GM18519 (cell line): ENCODE measurements at regions not wholly inside any gene's neighbourhood (a gene's known extent, or its start where the extent isn't known, plus 50 kb on each side); places are given as distances from the start of the nearest gene placed in this dataset.
"Not testable (repeated sequence)": the region's sequence is repeated elsewhere in the genome, so short reads cannot be mapped to it uniquely, and the experiment has no call there.

Source experiments
- ATAC-seq: cut with Tn5 transposase; IDR thresholded peaks from one replicate; pipeline ENCODE4 v1.9.1; 2021; ENCODE audit warnings: mild to moderate bottlenecking, moderate library complexity; ENCODE audit not compliant: unreplicated experiment, low FRiP score

DNA sequence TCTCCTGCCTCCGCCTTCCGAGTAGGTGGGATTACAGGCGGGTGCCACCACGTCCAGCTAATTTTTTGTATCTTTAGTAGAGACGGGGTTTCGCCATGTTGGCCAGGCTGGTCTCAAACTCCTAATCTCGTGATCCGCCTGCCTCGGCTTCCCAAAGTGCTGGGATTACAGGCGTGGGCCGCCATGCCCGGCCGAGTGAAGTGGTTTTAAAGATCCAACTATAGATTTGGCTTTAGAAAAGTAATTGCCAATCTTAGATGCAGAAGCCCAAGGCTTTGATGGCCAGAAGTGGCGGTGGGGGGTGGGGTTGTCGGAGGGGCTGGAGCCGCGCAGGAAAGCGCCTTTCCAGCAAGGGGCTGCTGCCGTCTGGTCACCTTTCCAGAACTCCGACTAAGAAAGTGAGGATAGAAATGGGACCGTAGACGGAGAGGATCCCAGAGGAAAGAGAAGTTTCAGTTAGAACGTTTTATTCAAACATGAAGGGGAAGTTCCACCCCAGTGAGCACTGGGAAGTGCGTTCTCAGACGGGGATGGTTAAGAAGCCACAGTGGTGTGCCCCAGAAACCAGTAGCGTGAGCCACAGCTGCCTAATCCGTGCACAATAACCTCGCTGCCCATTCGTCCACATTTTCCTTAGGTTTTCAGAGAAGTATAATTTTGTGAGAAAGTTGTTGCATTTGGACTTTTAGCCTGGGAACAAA, 69.7 kb downstream of the DLL1 start:
- no peak for ATAC-seq

DNA sequence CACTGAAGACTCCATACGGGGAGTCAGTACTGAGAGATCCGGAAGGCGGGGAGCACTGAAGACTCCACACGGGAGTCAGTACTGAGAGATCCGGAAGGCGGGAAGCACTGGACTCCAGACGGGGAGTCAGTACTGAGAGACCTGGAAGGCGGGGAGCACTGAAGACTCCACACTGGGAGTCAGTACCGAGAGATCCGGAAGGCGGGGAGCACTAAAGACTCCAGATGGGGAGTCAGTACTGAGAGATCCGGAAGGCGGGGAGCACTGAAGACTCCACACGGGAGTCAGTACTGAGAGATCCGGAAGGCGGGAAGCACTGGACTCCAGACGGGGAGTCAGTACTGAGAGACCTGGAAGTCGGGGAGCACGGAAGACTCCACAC, 77.2 kb downstream of the DLL1 start:
- not testable (repeated sequence) for ATAC-seq

DNA sequence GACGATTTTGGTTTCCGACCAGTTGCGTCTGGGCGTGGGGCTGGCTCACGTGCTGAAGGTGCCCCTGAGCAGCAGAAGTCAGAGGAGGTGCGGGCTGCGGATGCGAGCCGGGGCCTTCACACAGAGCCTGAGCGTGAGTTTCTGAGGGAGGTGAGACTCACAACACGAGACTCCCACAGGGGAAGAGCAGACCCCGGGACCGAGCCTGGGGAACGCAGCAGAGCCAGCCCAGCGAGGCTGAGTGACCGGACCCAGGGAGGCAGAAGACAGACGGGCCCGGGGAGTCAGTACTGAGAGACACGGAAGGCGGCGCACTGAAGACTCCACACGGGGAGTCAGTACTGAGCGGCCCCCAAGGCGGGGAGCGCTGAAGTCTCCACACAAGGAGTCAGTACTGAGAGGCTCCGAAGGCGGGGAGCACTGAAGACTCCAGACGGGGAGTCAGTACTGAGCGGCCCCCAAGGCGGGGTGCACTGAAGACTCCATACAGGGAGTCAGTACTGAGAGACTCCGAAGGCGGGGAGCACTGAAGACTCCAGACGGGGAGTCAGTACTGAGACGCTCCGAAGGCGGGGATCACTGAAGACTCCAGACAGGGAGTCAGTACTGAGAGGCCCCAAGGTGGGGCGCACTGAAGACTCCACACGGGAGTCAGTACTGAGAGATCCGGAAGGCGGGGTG, 77.8 kb downstream of the DLL1 start:
- no peak for ATAC-seq

DNA sequence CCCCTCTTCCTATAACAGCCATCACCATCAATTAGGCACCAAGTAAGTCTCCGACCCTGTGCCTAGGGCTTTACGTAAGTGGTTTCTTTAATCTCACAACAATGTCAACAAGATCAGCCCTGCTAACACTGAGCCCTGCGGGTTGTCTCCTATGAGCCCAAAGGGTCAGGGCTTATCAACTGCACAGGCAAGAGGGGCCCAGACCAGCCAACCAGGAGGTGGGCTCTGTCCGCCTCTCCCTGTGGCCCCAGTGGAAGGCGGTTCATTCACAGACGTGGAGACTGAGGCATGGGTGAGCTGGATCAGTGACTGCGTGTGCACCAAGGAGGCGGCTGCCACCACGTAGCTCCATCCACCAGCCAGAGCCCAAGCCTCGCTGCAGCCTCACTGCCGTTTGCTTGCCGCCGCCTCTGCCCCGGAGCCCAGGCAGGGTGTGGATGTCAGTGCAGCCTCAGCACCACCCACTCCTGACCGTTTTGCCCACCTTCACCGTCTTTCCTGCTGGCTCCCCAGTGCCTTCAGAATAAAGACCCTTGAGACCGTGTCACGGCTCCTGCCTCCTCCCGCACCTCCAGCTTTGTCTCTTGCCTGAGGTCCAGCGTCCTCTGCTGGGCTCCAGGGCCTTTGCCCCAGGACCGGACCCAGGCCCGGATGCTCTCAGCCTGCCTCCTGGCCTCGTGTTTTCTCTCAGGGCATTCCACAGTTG, 78.7 kb downstream of the DLL1 start:
- ATAC-seq: no peak

DNA sequence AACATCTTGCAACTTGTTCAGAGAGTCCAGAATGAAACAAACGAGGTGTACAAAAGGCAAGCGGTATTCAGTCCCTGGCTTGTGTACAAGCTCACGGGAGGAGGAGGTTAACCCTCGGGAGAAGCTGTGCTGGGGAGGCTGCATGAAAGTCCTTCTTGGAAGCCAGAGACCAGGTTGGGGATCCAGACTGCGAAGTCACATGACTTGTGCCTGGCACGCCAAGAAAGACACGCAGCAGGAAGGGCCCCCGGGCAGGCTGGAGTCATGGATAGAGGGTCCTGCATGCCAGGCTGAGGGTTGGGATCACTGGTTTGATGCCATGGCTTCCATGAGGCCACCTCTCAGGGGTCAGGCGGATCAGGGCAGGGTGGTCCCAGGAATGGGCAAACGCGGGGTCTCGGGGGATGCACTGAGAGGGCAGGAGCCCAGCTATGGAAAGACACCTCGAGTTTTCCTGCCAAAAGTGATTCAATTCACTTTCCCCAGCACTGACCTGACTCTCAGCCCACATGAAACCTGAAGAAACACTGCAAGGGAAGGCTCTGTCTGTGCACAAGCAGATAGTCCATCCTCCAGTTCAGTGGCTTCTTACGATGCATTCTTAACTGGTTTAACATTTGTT, 79.4 kb downstream of the DLL1 start:
- ATAC-seq: no peak

DNA sequence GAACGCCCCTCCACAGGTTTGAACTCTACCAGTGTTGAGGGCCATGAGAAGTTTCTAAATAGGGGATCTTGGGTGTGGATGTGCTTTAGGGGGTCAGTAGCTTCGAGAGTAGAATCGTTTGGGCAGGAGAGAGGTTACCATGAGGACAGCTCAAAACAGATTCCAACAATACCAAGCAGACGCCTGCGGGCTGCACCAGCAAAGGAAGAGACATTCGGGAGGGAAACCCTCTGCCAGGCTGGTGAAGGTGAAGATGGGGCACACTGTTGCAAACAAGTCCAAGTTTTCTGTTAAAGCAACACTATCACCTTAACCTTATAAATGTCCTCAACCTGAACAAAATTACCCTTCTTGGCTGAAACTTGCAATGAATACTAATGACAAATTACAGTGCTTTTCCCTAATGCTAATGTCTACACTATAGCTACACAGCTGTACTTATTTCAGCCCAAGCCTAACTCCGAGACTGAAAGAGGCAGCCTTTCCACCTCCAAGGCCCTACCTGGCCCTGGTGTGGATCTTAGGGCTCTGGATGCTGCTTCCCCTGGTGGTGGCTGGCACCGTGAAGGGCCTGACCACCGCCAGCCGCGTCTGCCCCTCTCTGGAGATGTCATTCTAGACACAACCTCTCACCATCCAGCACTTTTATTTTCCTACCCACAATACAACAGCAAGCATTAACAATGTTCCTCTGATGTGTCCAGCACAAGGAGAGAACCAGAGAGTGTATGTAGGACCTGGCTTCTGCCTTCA, 80.1 kb downstream of the DLL1 start:
- ATAC-seq: no peak

DNA sequence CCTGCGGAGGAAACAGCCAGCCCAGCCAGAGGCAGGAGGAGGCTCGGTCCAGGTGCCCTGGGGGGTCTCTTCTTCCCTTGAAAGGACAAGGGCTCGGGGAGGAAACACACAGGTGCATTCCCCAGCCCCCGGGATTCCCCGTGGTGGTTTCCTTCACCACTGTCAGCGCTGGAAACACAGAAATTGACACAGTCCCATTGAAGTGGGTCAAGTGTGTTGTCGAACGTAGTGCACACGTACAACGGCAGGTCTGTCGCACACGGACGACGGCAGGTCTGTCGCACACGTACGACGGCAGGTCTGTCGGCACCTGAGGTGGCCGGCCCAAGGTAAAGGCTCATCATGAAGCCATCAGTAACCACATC, 80.9 kb downstream of the DLL1 start:
- no peak for ATAC-seq

DNA sequence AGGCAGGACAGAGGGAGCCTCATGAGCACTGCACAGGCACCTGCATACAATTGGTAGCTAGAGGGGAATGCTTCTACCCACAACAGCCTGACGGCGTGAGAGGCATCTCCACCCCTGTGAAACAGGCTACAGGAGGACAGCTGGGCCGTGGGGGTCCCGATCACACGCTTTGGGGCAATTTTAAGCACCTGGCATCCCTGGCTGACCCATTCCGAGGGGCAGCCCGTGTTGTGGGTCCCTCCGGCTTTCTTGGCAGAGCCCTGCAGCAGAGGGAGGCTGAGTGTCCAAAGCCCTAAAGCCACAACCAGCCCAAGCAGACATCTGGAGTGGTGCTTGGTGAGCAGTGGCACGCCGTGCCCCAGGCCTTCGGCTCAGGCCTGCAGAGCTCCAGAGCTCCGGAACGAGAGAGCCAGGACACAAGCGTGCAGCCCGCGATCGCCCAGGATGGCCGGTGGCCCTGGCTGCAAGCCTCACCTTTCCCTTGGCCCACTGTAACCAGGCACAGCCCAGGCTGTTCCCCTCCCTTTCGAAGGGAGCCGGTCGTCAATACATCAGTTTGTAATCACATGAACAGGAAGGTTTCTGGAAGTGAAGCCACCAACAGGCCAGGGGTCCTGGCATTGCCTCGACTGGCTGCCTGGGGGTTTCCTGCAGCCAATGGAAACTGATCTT, 81.4 kb downstream of the DLL1 start:
- ATAC-seq: no peak

DNA sequence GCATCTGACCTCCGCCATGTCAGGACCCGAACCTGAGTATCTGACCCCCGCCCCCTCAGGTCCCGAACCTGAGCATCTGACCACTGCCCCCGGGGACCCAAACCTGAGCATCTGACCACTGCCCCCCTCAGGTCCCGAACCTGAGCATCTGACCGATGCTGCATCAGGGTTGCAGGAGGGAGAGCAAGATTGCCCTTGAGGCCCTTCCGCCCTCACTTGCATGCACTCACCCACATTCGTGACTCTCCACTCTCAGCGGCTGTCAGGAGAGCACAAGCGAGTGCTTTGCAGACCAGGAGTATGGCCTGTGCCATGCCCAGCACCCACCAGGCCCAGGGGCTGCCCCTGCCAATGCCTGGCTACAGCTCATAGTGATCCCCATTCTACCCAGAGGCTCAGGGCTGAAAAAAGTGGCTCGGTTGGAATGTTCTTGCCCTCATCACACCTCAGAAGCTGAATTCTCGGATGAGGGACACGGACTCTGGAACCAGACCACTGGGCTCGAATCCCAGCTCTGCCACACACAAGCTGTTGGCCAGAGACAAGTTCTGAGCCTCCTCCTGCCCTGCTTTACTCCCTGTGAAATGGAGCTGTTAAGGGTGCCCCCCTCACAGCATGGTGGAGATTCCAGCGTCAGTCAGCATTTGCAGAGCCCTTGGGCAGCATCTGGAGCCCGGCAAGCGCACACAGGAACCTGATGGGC, 82.1 kb downstream of the DLL1 start:
- no peak for ATAC-seq

DNA sequence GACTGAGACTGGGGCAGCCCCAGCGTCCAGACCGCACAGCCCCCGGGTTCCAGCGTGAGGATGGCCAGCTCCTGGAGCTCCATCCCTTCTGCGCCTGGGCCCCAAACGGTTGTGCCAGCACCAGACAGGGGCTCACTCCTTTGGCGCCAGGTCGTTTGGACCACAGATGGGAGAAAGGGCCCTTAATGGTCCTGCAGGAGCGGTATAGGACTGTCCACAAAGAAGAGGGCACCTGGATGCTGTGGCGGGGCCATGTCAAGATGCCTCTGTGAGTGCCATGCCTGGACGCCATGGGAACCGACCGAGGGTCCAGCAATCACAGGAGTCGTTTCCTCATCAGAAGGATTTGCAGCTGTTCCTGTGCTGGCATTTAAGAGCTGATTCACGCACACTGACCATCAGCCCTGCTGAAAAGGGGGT, 82.7 kb downstream of the DLL1 start:
- no peak for ATAC-seq

DNA sequence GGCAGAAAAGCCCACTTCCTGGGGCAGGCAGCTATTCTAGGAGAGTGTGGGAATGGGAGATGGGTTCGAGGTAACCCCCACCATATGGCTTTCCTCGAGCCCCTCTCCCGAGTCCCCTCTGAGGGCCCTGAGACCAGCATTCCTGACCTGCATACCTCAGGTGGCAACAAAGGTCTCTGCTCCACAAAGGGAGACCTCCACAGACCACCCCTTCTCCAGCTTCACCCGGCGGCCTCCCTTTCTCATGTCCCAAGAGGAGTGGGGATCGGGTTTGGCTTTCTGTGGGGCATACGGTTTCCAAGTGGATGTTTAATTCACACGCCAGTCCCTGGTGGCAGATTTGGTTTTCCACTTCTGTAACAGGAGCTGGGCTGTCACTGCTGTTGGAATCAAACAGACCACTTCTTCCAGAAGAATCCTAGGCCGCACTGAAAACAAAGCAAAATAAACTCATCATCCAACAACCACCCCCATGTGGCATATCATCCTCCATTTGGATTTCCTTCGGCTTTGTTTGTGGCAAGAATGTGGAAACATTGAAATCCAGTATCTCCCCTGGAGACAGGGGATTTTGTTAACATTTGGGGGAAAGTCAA, 83.2 kb downstream of the DLL1 start:
- ATAC-seq: no peak

DNA sequence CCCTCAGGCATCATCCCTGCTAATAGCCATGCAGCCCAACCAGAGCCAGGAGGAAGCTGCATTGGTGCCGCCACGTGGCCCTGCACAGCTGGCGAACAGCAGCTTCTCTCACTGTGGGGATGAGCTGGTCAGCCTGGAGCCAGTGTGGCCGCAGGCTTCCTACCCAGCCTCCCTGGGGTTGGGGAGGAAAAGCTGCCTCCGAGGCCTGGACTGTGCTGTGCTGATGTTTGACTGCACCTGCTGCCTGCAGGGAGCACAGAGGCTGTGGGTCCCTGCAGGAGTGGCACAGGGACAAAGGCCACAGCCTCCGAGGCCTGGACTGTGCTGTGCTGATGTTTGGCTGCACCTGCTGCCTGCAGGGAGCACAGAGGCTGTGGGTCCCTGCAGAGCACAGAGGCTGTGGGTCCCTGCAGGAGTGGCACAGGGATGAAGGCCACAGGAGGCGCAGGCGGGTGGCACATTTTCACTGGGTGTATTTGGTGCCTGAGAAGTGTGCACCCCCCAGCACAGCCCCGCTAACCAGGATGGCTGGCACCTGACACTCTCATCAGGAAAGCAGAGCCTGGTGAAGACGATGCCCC, 83.9 kb downstream of the DLL1 start:
- ATAC-seq: no peak

DNA sequence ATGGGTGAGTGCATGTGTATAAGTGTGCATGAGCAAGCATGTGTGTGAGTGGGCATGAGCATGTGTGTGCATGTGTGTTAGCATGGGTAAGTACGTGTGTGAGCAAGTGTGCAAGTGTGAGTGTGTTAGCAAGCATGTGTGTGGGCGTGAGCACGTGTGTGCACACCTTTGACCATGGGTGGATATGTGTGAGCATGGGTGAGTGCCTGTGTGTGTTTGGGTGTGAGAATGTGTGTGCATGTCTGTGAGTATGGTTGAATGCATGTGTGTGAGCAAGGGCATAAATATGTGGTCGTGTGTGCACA, 84.6 kb downstream of the DLL1 start:
- ATAC-seq: no peak

DNA sequence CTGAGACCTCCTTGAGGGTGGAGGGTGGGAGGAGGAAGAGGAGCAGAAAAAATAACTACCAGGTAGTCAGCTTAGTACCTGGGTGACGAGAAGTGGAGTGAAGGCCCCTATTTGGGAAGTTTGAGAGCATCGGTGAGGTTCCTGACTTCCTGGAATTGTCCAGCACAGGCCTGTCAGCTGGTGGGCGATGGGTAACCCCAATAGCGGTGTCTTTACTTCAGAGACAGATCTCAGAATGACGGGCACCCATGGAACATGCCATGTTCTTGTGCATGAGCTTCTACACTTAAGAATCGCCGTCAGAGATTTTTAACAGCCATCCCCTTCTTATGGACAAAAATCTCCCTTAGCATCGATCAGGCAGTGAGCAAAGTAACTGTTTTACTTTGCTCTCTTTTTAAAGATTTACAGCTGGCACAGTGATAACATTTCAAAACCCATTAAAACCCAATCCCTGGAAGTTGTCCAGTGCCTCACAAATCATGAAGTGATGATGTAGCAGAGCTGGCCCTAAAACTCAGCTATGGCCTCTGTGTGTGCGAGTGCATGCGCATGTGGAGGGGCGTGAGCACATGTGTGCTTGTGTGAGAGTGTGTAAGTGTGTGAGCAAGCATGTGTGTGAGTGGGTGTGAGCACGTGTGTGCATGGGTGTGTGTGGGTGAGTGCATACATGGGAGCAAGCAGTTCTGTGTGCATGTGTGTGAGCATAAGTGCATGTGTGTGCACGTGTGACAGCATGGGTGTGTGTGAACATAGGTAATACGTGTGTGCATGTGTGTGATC, 85.2 kb downstream of the DLL1 start:
- no peak for ATAC-seq

DNA sequence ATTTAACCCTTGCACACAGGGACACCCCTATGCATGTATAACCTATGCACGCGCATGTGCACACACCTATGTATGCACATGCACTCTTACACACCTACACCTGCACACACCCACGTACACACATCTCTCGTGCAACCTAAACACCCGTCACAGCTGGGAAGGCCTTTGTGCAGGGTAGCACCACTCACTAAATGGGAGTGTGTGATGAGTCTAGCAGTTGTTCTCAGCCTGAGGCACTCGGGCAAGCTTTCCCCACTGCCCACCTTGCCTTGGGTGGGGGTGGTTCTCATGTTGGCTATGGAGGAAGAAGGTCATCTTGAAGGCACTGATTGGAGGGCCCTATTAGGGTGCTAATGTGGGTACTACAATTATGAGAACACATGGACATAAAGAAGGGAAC, 85.8 kb downstream of the DLL1 start:
- no peak for ATAC-seq

DNA sequence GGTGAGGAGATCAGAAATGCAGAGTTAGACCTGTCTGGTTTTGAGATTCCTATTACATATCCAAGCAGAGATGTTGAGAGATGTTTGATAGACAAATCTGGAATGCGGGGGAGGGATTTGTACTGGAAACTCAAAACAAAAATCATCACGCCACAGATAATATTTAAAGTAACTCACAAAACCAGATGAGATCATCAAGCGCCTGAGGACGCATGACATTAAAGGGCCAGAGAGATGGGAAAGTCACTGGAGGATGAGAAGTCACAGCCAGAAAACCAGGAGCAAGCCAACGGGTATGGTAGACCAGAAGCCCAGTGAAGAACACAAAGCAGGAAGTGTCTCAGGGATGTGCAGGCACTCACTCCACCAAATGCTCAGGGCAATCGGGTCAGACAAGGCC, 87.7 kb downstream of the DLL1 start:
- no peak for ATAC-seq

DNA sequence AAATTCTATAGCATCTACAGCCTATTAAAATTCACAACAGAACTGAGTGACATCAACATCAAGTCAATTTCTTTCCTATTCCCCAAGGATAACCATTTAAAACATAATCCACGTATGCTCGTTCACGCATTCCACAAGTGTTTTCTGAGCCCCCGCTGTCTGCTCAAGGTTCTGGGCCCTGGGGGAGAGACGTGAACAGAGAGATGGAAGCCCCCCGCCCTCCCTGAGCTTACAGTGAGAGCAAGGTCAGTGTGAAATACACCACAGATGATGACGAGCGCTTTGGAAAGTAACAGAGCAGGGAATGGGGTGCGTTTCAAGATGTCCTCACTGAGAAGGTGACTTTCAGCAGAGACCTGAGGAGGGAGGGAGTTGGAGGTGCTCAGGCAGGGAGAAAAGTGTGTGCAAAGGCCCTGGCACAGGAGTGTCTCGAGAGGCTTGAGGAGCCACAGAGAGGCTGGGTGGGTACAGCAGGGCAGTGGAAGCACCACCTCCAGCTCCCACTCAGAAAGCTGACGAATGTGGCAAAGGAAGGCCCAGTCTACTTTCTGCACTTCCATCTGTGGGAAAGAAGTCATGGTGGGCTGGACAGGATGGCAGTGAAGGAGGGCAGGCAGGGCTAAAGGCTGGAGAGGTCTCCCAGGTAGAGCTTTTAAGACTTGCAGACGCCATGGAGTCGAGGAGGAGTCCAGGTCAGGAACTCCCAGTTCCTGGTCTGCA, 88.3 kb downstream of the DLL1 start:
- no peak for ATAC-seq

DNA sequence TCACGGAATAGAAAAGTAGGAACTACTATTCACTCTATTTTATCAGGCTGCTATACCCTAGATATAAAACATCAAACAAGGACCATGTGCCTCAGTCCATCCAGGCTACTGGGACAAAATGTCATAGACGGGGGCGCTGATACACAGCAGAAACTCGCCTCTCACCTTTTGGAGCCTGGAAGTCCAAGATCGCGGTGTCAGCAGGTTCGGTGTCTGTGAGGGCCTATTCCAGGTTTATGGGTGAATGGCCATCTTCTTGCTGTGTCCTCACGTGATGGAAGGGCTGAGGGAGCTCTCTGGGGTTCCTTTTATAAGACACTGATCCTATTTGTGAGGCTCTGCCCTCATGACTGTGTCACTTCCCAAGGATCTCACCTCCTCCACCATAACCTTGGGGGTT, 89.5 kb downstream of the DLL1 start:
- ATAC-seq: no peak
